Breast epithelium (tissue), 3 donors: ENCODE measurements at regions not wholly inside any gene's neighbourhood (a gene's known extent, or its start where the extent isn't known, plus 50 kb on each side); places are given as distances from the start of the nearest gene placed in this dataset.

Source experiments
- POLR2A ChIP-seq: fragments of 450-650 bp; IDR thresholded peaks from one replicate; pipeline ENCODE4 v1.6.1; 2016; ENCODE audit warnings: antibody characterized with exemption, mild to moderate bottlenecking, moderate library complexity
- POLR2AphosphoS5 ChIP-seq, 3 donors: sonication (generic); formaldehyde crosslinking; IDR thresholded peaks; one replicate each; pipeline ENCODE4 v1.6.1; 2017; ENCODE audit warnings: antibody characterized with exemption in 3 of 3

- no peak for TF ChIP-seq POLR2AphosphoS5 (IDR thresholded peaks at IDR 0.05)
- TF ChIP-seq POLR2A: no peak
Observed at GRCh38 chr7:47217570-47218360, 364.1 kb downstream of the TNS3 start.
